SK-N-SH treated with all-trans-retinoic acid at 6 μM for 48 hours (cell line): ENCODE measurements at regions not wholly inside any gene's neighbourhood (a gene's known extent, or its start where the extent isn't known, plus 50 kb on each side); places are given as distances from the start of the nearest gene placed in this dataset.

Source experiments
- ATAC-seq: fragments of 200-7000 bp; cut with Tn5 transposase; 3 replicates; pipeline ENCODE4 v1.9.1; 2020; ENCODE audit warnings: mild to moderate bottlenecking, moderate library complexity
- ARNTL ChIP-seq: fragments of 450-650 bp; formaldehyde crosslinking; IDR thresholded peaks from 2 replicates; pipeline ENCODE4 v1.5.0; 2020; ENCODE audit warnings: low read depth, mild to moderate bottlenecking, moderate library complexity, borderline replicate concordance
- CSDC2 ChIP-seq: fragments of 250-450 bp; sonication (Bioruptor Pico); IDR thresholded peaks from 2 replicates; pipeline ENCODE4 v1.5.0; 2020; ENCODE audit warnings: mild to moderate bottlenecking, moderate library complexity
- ESRRG ChIP-seq: fragments of 250-450 bp; sonication (Bioruptor Pico); IDR thresholded peaks from 2 replicates; pipeline ENCODE4 v1.6.1; 2021; ENCODE audit warnings: mild to moderate bottlenecking
- GLIS3 ChIP-seq: fragments of 250-450 bp; sonication (Bioruptor Pico); IDR thresholded peaks from 2 replicates; pipeline ENCODE4 v1.5.0; 2020; ENCODE audit warnings: mild to moderate bottlenecking, moderate library complexity
- ISL1 ChIP-seq: fragments of 250-450 bp; sonication (Bioruptor Pico); IDR thresholded peaks from 2 replicates; pipeline ENCODE4 v2.1.2; 2022; ENCODE audit warnings: mild to moderate bottlenecking, moderate library complexity
- OSR1 ChIP-seq: fragments of 250-450 bp; sonication (Bioruptor Pico); IDR thresholded peaks from 2 replicates; pipeline ENCODE4 v1.8.0; 2022; ENCODE audit warnings: moderate library complexity, mild to moderate bottlenecking, inconsistent platforms
- PPARA ChIP-seq: fragments of 250-450 bp; sonication (Bioruptor Pico); IDR thresholded peaks from 2 replicates; pipeline ENCODE4 v1.5.0; 2020; ENCODE audit warnings: mild to moderate bottlenecking, borderline replicate concordance
- TCF4 ChIP-seq: fragments of 250-450 bp; sonication (Bioruptor Pico); IDR thresholded peaks from 2 replicates; pipeline ENCODE4 v1.8.0; 2021; ENCODE audit warnings: mild to moderate bottlenecking, moderate library complexity, borderline replicate concordance
- TOX ChIP-seq: fragments of 250-450 bp; sonication (Bioruptor Pico); IDR thresholded peaks from 2 replicates; pipeline ENCODE4 v1.8.0; 2021; ENCODE audit warnings: mild to moderate bottlenecking, moderate library complexity, borderline replicate concordance
- ZC3H10 ChIP-seq: fragments of 250-450 bp; sonication (Bioruptor Pico); IDR thresholded peaks from 2 replicates; pipeline ENCODE4 v1.5.1; 2021; ENCODE audit warnings: mild to moderate bottlenecking, moderate library complexity
- ZFP3 ChIP-seq: fragments of 250-450 bp; sonication (Bioruptor Pico); IDR thresholded peaks from 2 replicates; pipeline ENCODE4 v1.5.0; 2020; ENCODE audit warnings: mild to moderate bottlenecking, moderate library complexity
- ZFP30 ChIP-seq: fragments of 450-650 bp; formaldehyde crosslinking; IDR thresholded peaks from 2 replicates; pipeline ENCODE4 v1.5.0; 2022; ENCODE audit warnings: mild to moderate bottlenecking, moderate library complexity
- ZNF70 ChIP-seq: fragments of 450-650 bp; formaldehyde crosslinking; IDR thresholded peaks from 2 replicates; pipeline ENCODE4 v1.5.0; 2020; ENCODE audit warnings: mild to moderate bottlenecking, moderate library complexity
- ZNF8 ChIP-seq: fragments of 450-650 bp; formaldehyde crosslinking; IDR thresholded peaks from 2 replicates; pipeline ENCODE4 v1.5.0; 2020; ENCODE audit warnings: mild to moderate bottlenecking, moderate library complexity
- TF ChIP-seq, protein P1 (sequence below): fragments of 250-450 bp; sonication (Bioruptor Pico); IDR thresholded peaks from 2 replicates; pipeline ENCODE4 v1.8.0; 2021; ENCODE audit warnings: low read depth, mild to moderate bottlenecking, moderate library complexity, borderline replicate concordance
- TF ChIP-seq, protein P2 (sequence below): fragments of 250-450 bp; sonication (Bioruptor Pico); IDR thresholded peaks from 2 replicates; pipeline ENCODE4 v1.5.1; 2021; ENCODE audit warnings: mild to moderate bottlenecking, moderate library complexity
- TF ChIP-seq, protein P3 (sequence below): fragments of 250-450 bp; sonication (Bioruptor Pico); IDR thresholded peaks from 2 replicates; pipeline ENCODE4 v1.8.0; 2020; ENCODE audit warnings: mild to moderate bottlenecking, moderate library complexity, borderline replicate concordance
- TF ChIP-seq, protein P4 (sequence below): fragments of 250-450 bp; sonication (Bioruptor Pico); IDR thresholded peaks from 2 replicates; pipeline ENCODE4 v1.5.1; 2020; ENCODE audit warnings: low read depth, mild to moderate bottlenecking, moderate library complexity
- TF ChIP-seq, protein P5 (sequence below): fragments of 250-450 bp; sonication (Bioruptor Pico); IDR thresholded peaks from 2 replicates; pipeline ENCODE4 v1.5.0; 2020; ENCODE audit warnings: mild to moderate bottlenecking, moderate library complexity

DNA sequence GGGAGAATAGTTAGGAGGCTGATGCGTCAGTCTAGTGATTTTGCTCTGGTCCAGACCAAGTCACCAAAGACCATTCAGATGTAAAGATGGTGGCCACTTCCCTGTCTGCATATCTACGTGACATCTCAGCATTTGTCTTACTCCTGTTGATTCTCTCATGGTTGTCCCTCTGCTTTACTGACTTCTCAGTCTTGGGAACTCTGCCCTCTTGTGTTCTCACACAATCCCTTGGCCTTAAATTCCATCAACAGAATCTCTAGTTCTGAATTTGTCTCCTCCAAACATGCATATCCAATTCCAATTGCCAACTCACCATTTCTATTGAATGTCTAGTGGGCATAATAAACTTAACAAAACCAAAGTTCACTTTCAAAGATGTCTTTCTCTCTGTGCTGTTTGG is 147.8 kb downstream of the SLC24A2 start (continued):
- TF ChIP-seq, protein P1, sequence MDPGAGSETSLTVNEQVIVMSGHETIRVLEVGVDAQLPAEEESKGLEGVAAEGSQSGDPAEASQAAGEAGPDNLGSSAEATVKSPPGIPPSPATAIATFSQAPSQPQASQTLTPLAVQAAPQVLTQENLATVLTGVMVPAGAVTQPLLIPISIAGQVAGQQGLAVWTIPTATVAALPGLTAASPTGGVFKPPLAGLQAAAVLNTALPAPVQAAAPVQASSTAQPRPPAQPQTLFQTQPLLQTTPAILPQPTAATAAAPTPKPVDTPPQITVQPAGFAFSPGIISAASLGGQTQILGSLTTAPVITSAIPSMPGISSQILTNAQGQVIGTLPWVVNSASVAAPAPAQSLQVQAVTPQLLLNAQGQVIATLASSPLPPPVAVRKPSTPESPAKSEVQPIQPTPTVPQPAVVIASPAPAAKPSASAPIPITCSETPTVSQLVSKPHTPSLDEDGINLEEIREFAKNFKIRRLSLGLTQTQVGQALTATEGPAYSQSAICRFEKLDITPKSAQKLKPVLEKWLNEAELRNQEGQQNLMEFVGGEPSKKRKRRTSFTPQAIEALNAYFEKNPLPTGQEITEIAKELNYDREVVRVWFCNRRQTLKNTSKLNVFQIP (CRISPR knock-in tag) = no peak
- TF ChIP-seq ZNF70 (CRISPR knock-in tag) (no peak), ZFP3 (no peak), ESRRG (CRISPR knock-in tag) (no peak), TCF4 (CRISPR knock-in tag) (no peak), GLIS3 (no peak), ZFP30 (CRISPR knock-in tag) (no peak), ZNF8 (CRISPR knock-in tag) (no peak), TOX (CRISPR knock-in tag) (no peak)
- TF ChIP-seq, protein P2, sequence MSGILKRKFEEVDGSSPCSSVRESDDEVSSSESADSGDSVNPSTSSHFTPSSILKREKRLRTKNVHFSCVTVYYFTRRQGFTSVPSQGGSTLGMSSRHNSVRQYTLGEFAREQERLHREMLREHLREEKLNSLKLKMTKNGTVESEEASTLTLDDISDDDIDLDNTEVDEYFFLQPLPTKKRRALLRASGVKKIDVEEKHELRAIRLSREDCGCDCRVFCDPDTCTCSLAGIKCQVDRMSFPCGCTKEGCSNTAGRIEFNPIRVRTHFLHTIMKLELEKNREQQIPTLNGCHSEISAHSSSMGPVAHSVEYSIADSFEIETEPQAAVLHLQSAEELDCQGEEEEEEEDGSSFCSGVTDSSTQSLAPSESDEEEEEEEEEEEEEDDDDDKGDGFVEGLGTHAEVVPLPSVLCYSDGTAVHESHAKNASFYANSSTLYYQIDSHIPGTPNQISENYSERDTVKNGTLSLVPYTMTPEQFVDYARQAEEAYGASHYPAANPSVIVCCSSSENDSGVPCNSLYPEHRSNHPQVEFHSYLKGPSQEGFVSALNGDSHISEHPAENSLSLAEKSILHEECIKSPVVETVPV = no peak
- TF ChIP-seq, protein P3, sequence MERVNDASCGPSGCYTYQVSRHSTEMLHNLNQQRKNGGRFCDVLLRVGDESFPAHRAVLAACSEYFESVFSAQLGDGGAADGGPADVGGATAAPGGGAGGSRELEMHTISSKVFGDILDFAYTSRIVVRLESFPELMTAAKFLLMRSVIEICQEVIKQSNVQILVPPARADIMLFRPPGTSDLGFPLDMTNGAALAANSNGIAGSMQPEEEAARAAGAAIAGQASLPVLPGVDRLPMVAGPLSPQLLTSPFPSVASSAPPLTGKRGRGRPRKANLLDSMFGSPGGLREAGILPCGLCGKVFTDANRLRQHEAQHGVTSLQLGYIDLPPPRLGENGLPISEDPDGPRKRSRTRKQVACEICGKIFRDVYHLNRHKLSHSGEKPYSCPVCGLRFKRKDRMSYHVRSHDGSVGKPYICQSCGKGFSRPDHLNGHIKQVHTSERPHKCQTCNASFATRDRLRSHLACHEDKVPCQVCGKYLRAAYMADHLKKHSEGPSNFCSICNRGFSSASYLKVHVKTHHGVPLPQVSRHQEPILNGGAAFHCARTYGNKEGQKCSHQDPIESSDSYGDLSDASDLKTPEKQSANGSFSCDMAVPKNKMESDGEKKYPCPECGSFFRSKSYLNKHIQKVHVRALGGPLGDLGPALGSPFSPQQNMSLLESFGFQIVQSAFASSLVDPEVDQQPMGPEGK (CRISPR knock-in tag) = no peak

DNA sequence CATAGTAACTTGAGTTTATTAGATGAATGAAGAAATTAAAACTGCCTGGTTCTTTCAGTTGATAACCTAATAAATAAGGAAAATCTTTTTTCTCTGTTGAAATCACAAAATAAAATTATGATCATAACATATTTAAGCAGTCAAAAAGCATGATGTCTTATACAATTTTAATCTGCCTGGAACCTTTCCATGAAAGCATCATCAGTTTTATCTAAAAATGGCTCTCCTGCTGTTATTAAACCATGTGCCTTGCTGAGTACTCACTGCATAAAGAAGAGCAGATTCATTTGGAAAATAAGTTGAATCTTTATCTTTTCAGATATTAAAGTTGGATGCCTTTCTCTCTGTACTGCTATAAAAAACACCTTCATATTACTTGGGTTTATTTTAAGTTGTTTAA is 148.8 kb downstream of the SLC24A2 start:
- TF ChIP-seq TCF4 (CRISPR knock-in tag) = no peak
- TF ChIP-seq, protein P3 (CRISPR knock-in tag) = no peak
- no peak for TF ChIP-seq CSDC2 (CRISPR knock-in tag)
- TF ChIP-seq ISL1 = no peak
- TF ChIP-seq, protein P4, sequence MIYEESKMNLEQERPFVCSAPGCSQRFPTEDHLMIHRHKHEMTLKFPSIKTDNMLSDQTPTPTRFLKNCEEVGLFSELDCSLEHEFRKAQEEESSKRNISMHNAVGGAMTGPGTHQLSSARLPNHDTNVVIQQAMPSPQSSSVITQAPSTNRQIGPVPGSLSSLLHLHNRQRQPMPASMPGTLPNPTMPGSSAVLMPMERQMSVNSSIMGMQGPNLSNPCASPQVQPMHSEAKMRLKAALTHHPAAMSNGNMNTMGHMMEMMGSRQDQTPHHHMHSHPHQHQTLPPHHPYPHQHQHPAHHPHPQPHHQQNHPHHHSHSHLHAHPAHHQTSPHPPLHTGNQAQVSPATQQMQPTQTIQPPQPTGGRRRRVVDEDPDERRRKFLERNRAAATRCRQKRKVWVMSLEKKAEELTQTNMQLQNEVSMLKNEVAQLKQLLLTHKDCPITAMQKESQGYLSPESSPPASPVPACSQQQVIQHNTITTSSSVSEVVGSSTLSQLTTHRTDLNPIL (CRISPR knock-in tag) = no peak
- no peak for TF ChIP-seq ZC3H10 (CRISPR knock-in tag)
- TF ChIP-seq OSR1 (CRISPR knock-in tag) = no peak
- TF ChIP-seq TOX (CRISPR knock-in tag) = no peak
- no peak for TF ChIP-seq ZNF8 (CRISPR knock-in tag)
- no peak for TF ChIP-seq GLIS3
- no peak for TF ChIP-seq PPARA (CRISPR knock-in tag)
- TF ChIP-seq, protein P1 (CRISPR knock-in tag) = no peak
- TF ChIP-seq ZNF70 (CRISPR knock-in tag) = no peak
- no peak for ATAC-seq

DNA sequence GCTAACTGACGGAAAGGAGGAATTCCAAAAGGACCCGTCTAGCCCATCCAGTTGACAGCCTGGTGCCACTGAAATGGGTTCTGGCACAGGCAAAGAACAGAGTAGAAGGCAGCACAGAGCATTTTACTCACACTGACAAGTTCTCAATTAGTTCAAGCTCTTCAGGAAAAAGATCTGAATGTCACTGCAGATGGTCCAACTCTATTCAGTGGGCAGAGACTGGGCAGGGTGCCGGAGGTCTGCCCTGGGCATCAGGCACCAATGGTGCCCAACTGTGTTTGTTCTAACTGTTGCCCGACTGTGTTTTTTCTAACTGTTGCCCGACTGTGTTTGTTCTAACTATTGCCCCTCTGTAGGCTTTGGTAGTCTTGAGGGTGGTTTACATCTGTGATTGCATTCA is 151.8 kb downstream of the SLC24A2 start:
- no peak for TF ChIP-seq ARNTL (CRISPR knock-in tag)
- TF ChIP-seq, protein P1 (CRISPR knock-in tag) = no peak
- TF ChIP-seq, protein P5, sequence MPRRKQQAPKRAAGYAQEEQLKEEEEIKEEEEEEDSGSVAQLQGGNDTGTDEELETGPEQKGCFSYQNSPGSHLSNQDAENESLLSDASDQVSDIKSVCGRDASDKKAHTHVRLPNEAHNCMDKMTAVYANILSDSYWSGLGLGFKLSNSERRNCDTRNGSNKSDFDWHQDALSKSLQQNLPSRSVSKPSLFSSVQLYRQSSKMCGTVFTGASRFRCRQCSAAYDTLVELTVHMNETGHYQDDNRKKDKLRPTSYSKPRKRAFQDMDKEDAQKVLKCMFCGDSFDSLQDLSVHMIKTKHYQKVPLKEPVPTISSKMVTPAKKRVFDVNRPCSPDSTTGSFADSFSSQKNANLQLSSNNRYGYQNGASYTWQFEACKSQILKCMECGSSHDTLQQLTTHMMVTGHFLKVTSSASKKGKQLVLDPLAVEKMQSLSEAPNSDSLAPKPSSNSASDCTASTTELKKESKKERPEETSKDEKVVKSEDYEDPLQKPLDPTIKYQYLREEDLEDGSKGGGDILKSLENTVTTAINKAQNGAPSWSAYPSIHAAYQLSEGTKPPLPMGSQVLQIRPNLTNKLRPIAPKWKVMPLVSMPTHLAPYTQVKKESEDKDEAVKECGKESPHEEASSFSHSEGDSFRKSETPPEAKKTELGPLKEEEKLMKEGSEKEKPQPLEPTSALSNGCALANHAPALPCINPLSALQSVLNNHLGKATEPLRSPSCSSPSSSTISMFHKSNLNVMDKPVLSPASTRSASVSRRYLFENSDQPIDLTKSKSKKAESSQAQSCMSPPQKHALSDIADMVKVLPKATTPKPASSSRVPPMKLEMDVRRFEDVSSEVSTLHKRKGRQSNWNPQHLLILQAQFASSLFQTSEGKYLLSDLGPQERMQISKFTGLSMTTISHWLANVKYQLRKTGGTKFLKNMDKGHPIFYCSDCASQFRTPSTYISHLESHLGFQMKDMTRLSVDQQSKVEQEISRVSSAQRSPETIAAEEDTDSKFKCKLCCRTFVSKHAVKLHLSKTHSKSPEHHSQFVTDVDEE (CRISPR knock-in tag) = no peak
- TF ChIP-seq, protein P2 = no peak
- no peak for TF ChIP-seq GLIS3
- no peak for TF ChIP-seq ZNF8 (CRISPR knock-in tag)
- TF ChIP-seq, all 23 proteins: peak for 0
- no peak for ATAC-seq
